ENCODE measurements at regions not wholly inside any gene's neighbourhood (a gene's known extent, or its start where the extent isn't known, plus 50 kb on each side); places are given as distances from the start of the nearest gene placed in this dataset.

GRCh38 chr14:87696485-87696884 is 296.5 kb downstream of the GALC start:
- H3K9me3 ChIP-seq = no peaks in the 10 kb centered on the region
- H3K4me1 ChIP-seq = no peaks in the 10 kb centered on the region
- DNase-seq (ENCODE audit: extremely low spot score) = no peak
- no peak overlapping the region for H3K27ac ChIP-seq (replicated peaks in 1 of 4)
- WGBS = 40% methylated on average over 1 of the region's 1 CpG
- H3K36me3 ChIP-seq = no peaks in the 10 kb centered on the region
- TF ChIP-seq EP300 (IDR thresholded peaks at IDR 0.05) = no peak
- TF ChIP-seq POLR2AphosphoS5 (IDR thresholded peaks at IDR 0.05) = no peak
- no peak for TF ChIP-seq POLR2A (IDR thresholded peaks at IDR 0.05; ENCODE audit: low read depth)
- TF ChIP-seq CTCF (IDR thresholded peaks at IDR 0.05) = no peak
- intact Hi-C loops (cut with DNase I) = no loop called here
- no peak overlapping the region for H3K4me3 ChIP-seq
- H3K27me3 ChIP-seq = no peaks in the 10 kb centered on the region

- H3K4me1 ChIP-seq = peaks cover 0 to 7% (median 3%) of the 10 kb centered on the region in 4 donors
- 66% methylated on average over 15 of the region's 15 CpGs for WGBS
- DNase-seq (ENCODE audit: extremely low spot score) = peak; percentile 80
- no peaks in the 10 kb centered on the region for H3K9me3 ChIP-seq
- TF ChIP-seq EP300 (IDR thresholded peaks at IDR 0.05) = no peak
- TF ChIP-seq POLR2A (IDR thresholded peaks at IDR 0.05; ENCODE audit: low read depth) = no peak
- no peak for TF ChIP-seq CTCF (IDR thresholded peaks at IDR 0.05)
- TF ChIP-seq POLR2AphosphoS5 (IDR thresholded peaks at IDR 0.05) = no peak
- H3K36me3 ChIP-seq = no peaks in the 10 kb centered on the region
- no peak overlapping the region for H3K27ac ChIP-seq (replicated peaks in 1 of 4)
- no peaks in the 10 kb centered on the region for H3K27me3 ChIP-seq
- intact Hi-C loops (cut with DNase I) = no loop called here
- H3K4me3 ChIP-seq = no peak overlapping the region
These were observed 301.7 kb downstream of the GALC start for GRCh38 chr14:87691042-87691881.

GRCh38 chr14:87690076-87690613 is 302.8 kb downstream of the GALC start:
- 39% methylated on average over 3 of the region's 3 CpGs for WGBS
- Histone ChIP-seq H3K27me3 (no peaks in the 10 kb centered on the region), H3K27ac (replicated peaks in 1 of 4) (no peak overlapping the region), H3K9me3 (no peaks in the 10 kb centered on the region), H3K4me3 (no peak overlapping the region), H3K4me1 (peaks cover 0 to 7% (median 3%) of the 10 kb centered on the region in 4 donors), H3K36me3 (no peaks in the 10 kb centered on the region)
- DNase-seq (ENCODE audit: extremely low spot score) = peak; percentile 68
- intact Hi-C loops (cut with DNase I) = no loop called here
- TF ChIP-seq POLR2A (IDR thresholded peaks at IDR 0.05; ENCODE audit: low read depth) = no peak
- TF ChIP-seq CTCF (IDR thresholded peaks at IDR 0.05) = no peak
- no peak for TF ChIP-seq POLR2AphosphoS5 (IDR thresholded peaks at IDR 0.05)
- TF ChIP-seq EP300 (IDR thresholded peaks at IDR 0.05) = no peak

GRCh38 chr14:87688524-87688923 is 304.5 kb downstream of the GALC start:
- no peak for TF ChIP-seq EP300 (IDR thresholded peaks at IDR 0.05)
- TF ChIP-seq POLR2AphosphoS5 (IDR thresholded peaks at IDR 0.05) = no peak
- no peak for TF ChIP-seq POLR2A (IDR thresholded peaks at IDR 0.05; ENCODE audit: low read depth)
- no peak for TF ChIP-seq CTCF (IDR thresholded peaks at IDR 0.05)
- intact Hi-C loops (cut with DNase I) = no loop called here
- H3K36me3 ChIP-seq = no peaks in the 10 kb centered on the region
- H3K4me1 ChIP-seq = peaks cover 0 to 7% (median 3%) of the 10 kb centered on the region in 4 donors
- peaks cover 0 to 7% (median 3%) of the 10 kb centered on the region in 4 donors for H3K9me3 ChIP-seq
- DNase-seq (ENCODE audit: extremely low spot score) = no peak
- no peak overlapping the region for H3K27ac ChIP-seq (replicated peaks in 1 of 4)
- no peak overlapping the region for H3K4me3 ChIP-seq
- WGBS = 91% methylated on average over 3 of the region's 3 CpGs
- H3K27me3 ChIP-seq = no peaks in the 10 kb centered on the region
